ENCODE measurements at regions not wholly inside any gene's neighbourhood (a gene's known extent, or its start where the extent isn't known, plus 50 kb on each side); places are given as distances from the start of the nearest gene placed in this dataset.

- no peak for TF ChIP-seq EZH2phosphoT487 (IDR thresholded peaks at IDR 0.05; ENCODE audit: borderline replicate concordance)
- TF ChIP-seq CTCF (conservative IDR thresholded peaks at IDR 0.05; ENCODE audit: low read length) = no peak
Observed at GRCh38 chrX:69299951-69300714, 134.9 kb upstream of the PJA1 start.

Data from Loucy (cell line).